CD4-positive, alpha-beta T cell (primary cell): ENCODE measurements at regions not wholly inside any gene's neighbourhood (a gene's known extent, or its start where the extent isn't known, plus 50 kb on each side); places are given as distances from the start of the nearest gene placed in this dataset.

Experiments
- ATAC-seq: fragments of 200-7000 bp; cut with Tn5 transposase; one replicate; pipeline ENCODE4 v1.10.0; 2022; ENCODE audit warnings: mild to moderate bottlenecking; ENCODE audit not compliant: poor library complexity
- CTCF ChIA-PET: fragments of 350-600 bp; sonication (Branson Sonifier 250); formaldehyde crosslinking; loops from one replicate; lab custom pipeline; 2021; ENCODE audit warnings: antibody characterized with exemption, inconsistent platforms; lab: Charles Lee
- POLR2A ChIA-PET: fragments of 350-600 bp; sonication (Branson Sonifier 250); formaldehyde crosslinking; loops from one replicate; lab custom pipeline; 2021; ENCODE audit warnings: antibody characterized with exemption, inconsistent platforms; lab: Charles Lee
- DNase-seq, 14 experiments: peaks; one replicate each; pipeline ENCODE4 v3.0.0-alpha.2; 2013 to 2020; ENCODE audit warnings: mixed read lengths in 2 of 14
- H3K27ac ChIP-seq, 2 donors: one replicate each; pipeline versions ENCODE4 v1.5.1 to v1.7.0; 2013; ENCODE audit warnings: low read length in 2 of 2, low read depth in 1 of 2, mild to moderate bottlenecking in 1 of 2
- H3K27me3 ChIP-seq, 2 experiments: 1 replicate in 1 of 2; 2 replicates in 1 of 2; pipeline versions ENCODE4 v1.6.1 to v1.7.0; 2013; ENCODE audit warnings: low read length in 2 of 2, control low read depth in 1 of 2, mild to moderate bottlenecking in 1 of 2, moderate library complexity in 1 of 2; ENCODE audit not compliant: insufficient read depth in 2 of 2, control insufficient read depth in 1 of 2
- H3K36me3 ChIP-seq: one replicate; pipeline ENCODE4 v1.6.1; 2013; ENCODE audit warnings: low read length, control low read depth; ENCODE audit not compliant: insufficient read depth
- H3K4me1 ChIP-seq: one replicate; pipeline ENCODE4 v1.6.1; 2013; ENCODE audit warnings: low read length, control low read depth; ENCODE audit not compliant: insufficient read depth
- H3K4me3 ChIP-seq: one replicate; pipeline ENCODE4 v1.5.1; 2013; ENCODE audit warnings: mild to moderate bottlenecking, low read length, moderate library complexity
- H3K9me3 ChIP-seq, 2 experiments: 1 replicate in 1 of 2; 2 replicates in 1 of 2; pipeline versions ENCODE4 v1.6.1 to v1.7.0; 2013; ENCODE audit warnings: low read length in 2 of 2, mild to moderate bottlenecking in 2 of 2, control low read depth in 1 of 2, moderate library complexity in 1 of 2; ENCODE audit not compliant: control insufficient read depth in 1 of 2, insufficient read depth in 1 of 2
- H3K27ac Mint-ChIP-seq: one replicate; pipeline ENCODE4 v1.8.0; 2020; ENCODE audit warnings: mixed read lengths
- H3K27me3 Mint-ChIP-seq: one replicate; pipeline ENCODE4 v1.8.0; 2021; ENCODE audit warnings: mixed read lengths
- H3K36me3 Mint-ChIP-seq: one replicate; pipeline ENCODE4 v1.8.0; 2021; ENCODE audit warnings: low read depth, mixed read lengths
- H3K4me1 Mint-ChIP-seq: one replicate; pipeline ENCODE4 v1.8.0; 2021; ENCODE audit warnings: low read depth, mixed read lengths
- H3K4me3 Mint-ChIP-seq: one replicate; pipeline ENCODE4 v1.8.0; 2020; ENCODE audit warnings: mild to moderate bottlenecking, mixed read lengths
- H3K9me3 Mint-ChIP-seq: one replicate; pipeline ENCODE4 v1.8.0; 2020; ENCODE audit warnings: mixed read lengths
- intact Hi-C, 2 experiments: fragments of 100-400 bp; cut with DNase I in 1 of 2; cut with micrococcal nuclease in 1 of 2; formaldehyde crosslinking; loops; one replicate each; pipeline versions ENCODE4 v1.15.1 to v1.9.0; 2023 to 2025; cut with DNase I, micrococcal nuclease
- TF ChIP-seq, protein P1 (sequence below): fragments of 200-600 bp; IDR thresholded peaks from one replicate; pipeline ENCODE4 v1.8.0; 2022; ENCODE audit warnings: antibody characterized with exemption, mild to moderate bottlenecking

DNA sequence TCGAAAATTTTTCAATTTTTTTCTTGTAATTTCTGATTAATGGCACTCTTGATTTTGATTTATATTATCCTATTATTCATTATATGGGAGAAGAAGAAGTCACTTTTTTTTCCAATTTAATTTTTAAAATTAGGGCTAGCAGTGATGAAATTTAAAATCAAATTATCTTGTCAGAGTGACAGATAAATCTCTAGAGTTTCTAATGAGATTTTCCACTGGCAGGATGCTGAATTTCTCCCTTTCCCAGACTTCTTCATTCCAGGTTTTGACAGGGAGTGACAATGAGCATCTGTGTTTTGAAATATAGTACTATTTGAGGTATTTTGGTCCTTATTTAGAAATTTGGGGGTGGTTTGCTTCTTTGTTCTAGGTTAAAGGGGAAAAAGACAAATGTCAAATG is 2274.1 kb downstream of the MAT2B start:
- H3K27ac ChIP-seq, result no peak overlapping the region
- ChIA-PET CTCF (no interaction called here), POLR2A (no interaction called here)
- TF ChIP-seq, protein P1, sequence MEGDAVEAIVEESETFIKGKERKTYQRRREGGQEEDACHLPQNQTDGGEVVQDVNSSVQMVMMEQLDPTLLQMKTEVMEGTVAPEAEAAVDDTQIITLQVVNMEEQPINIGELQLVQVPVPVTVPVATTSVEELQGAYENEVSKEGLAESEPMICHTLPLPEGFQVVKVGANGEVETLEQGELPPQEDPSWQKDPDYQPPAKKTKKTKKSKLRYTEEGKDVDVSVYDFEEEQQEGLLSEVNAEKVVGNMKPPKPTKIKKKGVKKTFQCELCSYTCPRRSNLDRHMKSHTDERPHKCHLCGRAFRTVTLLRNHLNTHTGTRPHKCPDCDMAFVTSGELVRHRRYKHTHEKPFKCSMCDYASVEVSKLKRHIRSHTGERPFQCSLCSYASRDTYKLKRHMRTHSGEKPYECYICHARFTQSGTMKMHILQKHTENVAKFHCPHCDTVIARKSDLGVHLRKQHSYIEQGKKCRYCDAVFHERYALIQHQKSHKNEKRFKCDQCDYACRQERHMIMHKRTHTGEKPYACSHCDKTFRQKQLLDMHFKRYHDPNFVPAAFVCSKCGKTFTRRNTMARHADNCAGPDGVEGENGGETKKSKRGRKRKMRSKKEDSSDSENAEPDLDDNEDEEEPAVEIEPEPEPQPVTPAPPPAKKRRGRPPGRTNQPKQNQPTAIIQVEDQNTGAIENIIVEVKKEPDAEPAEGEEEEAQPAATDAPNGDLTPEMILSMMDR, result no peak
- Mint-ChIP-seq H3K4me3 (no peak overlapping the region), H3K36me3 (no peaks in the 10 kb centered on the region), H3K9me3 (peaks cover 13% of the 10 kb centered on the region), H3K27me3 (no peaks in the 10 kb centered on the region), H3K27ac (no peak overlapping the region), H3K4me1 (no peaks in the 10 kb centered on the region)
- ATAC-seq (no peak), DNase-seq (no peak)
- peaks cover 4 to 12% of the 10 kb centered on the region in 2 experiments for H3K9me3 ChIP-seq
- no peak overlapping the region for H3K4me3 ChIP-seq
- intact Hi-C loops, result no loop called here
- no peaks in the 10 kb centered on the region for H3K36me3 ChIP-seq
- no peaks in the 10 kb centered on the region for H3K4me1 ChIP-seq
- no peaks in the 10 kb centered on the region for H3K27me3 ChIP-seq

DNA sequence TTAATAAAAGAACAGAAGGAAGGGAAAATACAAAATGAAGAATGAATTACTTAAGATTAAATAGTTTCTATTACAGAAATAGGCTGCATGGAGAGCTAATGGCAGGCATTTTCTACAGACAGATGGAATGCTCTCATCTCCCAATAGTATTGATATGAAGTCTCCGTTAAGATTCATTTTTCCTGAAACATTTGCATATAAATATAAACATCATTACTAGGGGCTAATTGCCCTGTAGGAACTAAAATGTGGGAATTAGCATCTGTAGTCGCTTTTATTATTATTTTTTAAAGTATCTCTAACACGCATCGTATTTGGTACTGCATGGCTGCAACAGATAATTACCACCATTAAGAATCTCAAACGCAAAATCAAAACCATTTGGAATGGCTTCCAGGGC is 2275.5 kb downstream of the MAT2B start:
- CTCF ChIA-PET, result no interaction called here
- Histone ChIP-seq H3K27ac (no peak overlapping the region), H3K4me1 (no peaks in the 10 kb centered on the region), H3K27me3 (no peaks in the 10 kb centered on the region), H3K4me3 (no peak overlapping the region), H3K36me3 (no peaks in the 10 kb centered on the region), H3K9me3 (peaks cover 4 to 15% of the 10 kb centered on the region in 2 experiments)
- no peak for ATAC-seq
- TF ChIP-seq, protein P1, result no peak
- Mint-ChIP-seq H3K36me3 (no peaks in the 10 kb centered on the region), H3K27ac (no peak overlapping the region), H3K4me3 (no peak overlapping the region), H3K4me1 (no peaks in the 10 kb centered on the region), H3K27me3 (no peaks in the 10 kb centered on the region), H3K9me3 (peaks cover 11% of the 10 kb centered on the region)
- DNase-seq, result no peak
- POLR2A ChIA-PET, result no interaction called here
- intact Hi-C loops, result no loop called here

DNA sequence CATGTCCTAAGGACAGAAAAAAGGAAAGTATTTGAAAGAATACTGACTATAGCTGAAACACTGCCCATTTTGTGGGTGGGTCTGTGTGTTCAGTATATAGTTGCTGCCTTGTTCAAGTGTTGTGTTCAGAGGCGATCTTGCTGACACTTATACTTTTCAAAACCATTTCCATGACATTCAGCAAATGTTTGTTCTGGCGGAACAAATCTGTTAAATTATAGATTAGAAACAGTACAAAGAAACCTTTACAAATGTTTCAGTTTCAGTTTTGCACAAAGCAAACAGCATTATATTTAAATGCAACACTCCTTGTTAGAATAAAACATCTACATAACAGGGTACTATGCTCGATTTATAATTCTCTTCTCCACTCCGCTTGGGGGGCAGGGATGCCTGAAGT is 2276.3 kb downstream of the MAT2B start:
- ATAC-seq, result no peak
- Histone ChIP-seq H3K27me3 (no peaks in the 10 kb centered on the region), H3K36me3 (no peaks in the 10 kb centered on the region), H3K4me3 (no peak overlapping the region), H3K9me3 (peaks cover 4 to 15% of the 10 kb centered on the region in 2 experiments), H3K27ac (no peak overlapping the region), H3K4me1 (no peaks in the 10 kb centered on the region)
- Mint-ChIP-seq H3K4me3 (no peak overlapping the region), H3K36me3 (no peaks in the 10 kb centered on the region), H3K27ac (no peak overlapping the region), H3K4me1 (no peaks in the 10 kb centered on the region), H3K27me3 (no peaks in the 10 kb centered on the region), H3K9me3 (peaks cover 12% of the 10 kb centered on the region)
- POLR2A ChIA-PET, result no interaction called here
- no peak for DNase-seq
- TF ChIP-seq, protein P1, result no peak
- intact Hi-C loops, result no loop called here
- CTCF ChIA-PET, result no interaction called here
